ENCODE measurements at regions not wholly inside any gene's neighbourhood (a gene's known extent, or its start where the extent isn't known, plus 50 kb on each side); places are given as distances from the start of the nearest gene placed in this dataset.

- Histone ChIP-seq H3K27me3 (ENCODE audit: insufficient read depth in 3 of 3, low read length in 2 of 3) (no peaks in the 10 kb centered on the region), H3K36me3 (ENCODE audit: insufficient read depth in 1 of 2, low read depth in 1 of 2) (no peaks in the 10 kb centered on the region), H3K4me1 (peaks cover 16% of the 10 kb centered on the region), H3K4me3 (no peak overlapping the region), H3K27ac (no peak overlapping the region), H3K9me3 (no peaks in the 10 kb centered on the region)
- ATAC-seq, result no peak
- intact Hi-C loops (cut with DNase I), result loop anchor here in 1 of 2 donors (5.0 kb wide), 1 partner anchor 47 kb away; no protein-coding TSS in a partner anchor
- no peak for DNase-seq
- TF ChIP-seq CTCF (IDR thresholded peaks at IDR 0.05), result no peak
Observed at GRCh38 chr12:45565590-45565989, 163.9 kb upstream of the ARID2 start.

- Histone ChIP-seq H3K9me3 (no peaks in the 10 kb centered on the region), H3K27ac (no peak overlapping the region), H3K36me3 (ENCODE audit: insufficient read depth in 1 of 2, low read depth in 1 of 2) (no peaks in the 10 kb centered on the region), H3K4me1 (peaks cover 16% of the 10 kb centered on the region), H3K27me3 (ENCODE audit: insufficient read depth in 3 of 3, low read length in 2 of 3) (no peaks in the 10 kb centered on the region), H3K4me3 (no peak overlapping the region)
- 80 to 95% (median 88%) methylated on average over 2 of the region's 2 CpGs for WGBS, 3 donors
- TF ChIP-seq CTCF (IDR thresholded peaks at IDR 0.05), result no peak
- DNase-seq, result no peak
- no peak for ATAC-seq
- intact Hi-C loops (cut with DNase I), result loop anchor here in 1 of 2 donors (5.0 kb wide), 1 partner anchor 46 kb away; no protein-coding TSS in a partner anchor
Observed at GRCh38 chr12:45566257-45566656, 163.2 kb upstream of the ARID2 start.

GRCh38 chr12:45568808-45569207 is 160.7 kb upstream of the ARID2 start:
- peak overlapping the region; percentile 56 for H3K27ac ChIP-seq
- 30 to 43% (median 39%) methylated on average over 4 of the region's 4 CpGs for WGBS, 3 donors
- no peaks in the 10 kb centered on the region for H3K9me3 ChIP-seq
- H3K4me1 ChIP-seq, result peaks cover 16% of the 10 kb centered on the region
- no peak for TF ChIP-seq CTCF (IDR thresholded peaks at IDR 0.05)
- H3K4me3 ChIP-seq, result no peak overlapping the region
- intact Hi-C loops (cut with DNase I), result loop anchor here in 1 of 2 donors (5.0 kb wide), 1 partner anchor 43 kb away; no protein-coding TSS in a partner anchor
- H3K27me3 ChIP-seq (ENCODE audit: insufficient read depth in 3 of 3, low read length in 2 of 3), result no peaks in the 10 kb centered on the region
- no peaks in the 10 kb centered on the region for H3K36me3 ChIP-seq (ENCODE audit: insufficient read depth in 1 of 2, low read depth in 1 of 2)
- no peak for DNase-seq
- ATAC-seq, result peak; percentile 75 to 98 (median 90)

GRCh38 chr12:45570501-45570900 is 159.0 kb upstream of the ARID2 start:
- ATAC-seq (no peak), DNase-seq (no peak)
- intact Hi-C loops (cut with DNase I), result no loop called here
- H3K27ac ChIP-seq, result no peak overlapping the region
- TF ChIP-seq CTCF (IDR thresholded peaks at IDR 0.05), result no peak
- H3K36me3 ChIP-seq (ENCODE audit: insufficient read depth in 1 of 2, low read depth in 1 of 2), result no peaks in the 10 kb centered on the region
- peaks cover 0 to 2% (median 0%) of the 10 kb centered on the region in 3 donors for H3K27me3 ChIP-seq (ENCODE audit: insufficient read depth in 3 of 3, low read length in 2 of 3)
- H3K4me1 ChIP-seq, result peaks cover 16% of the 10 kb centered on the region
- 88 to 95% (median 92%) methylated on average over 1 of the region's 1 CpG for WGBS, 3 donors
- no peak overlapping the region for H3K4me3 ChIP-seq
- no peaks in the 10 kb centered on the region for H3K9me3 ChIP-seq

GRCh38 chr12:45572114-45572513 is 157.4 kb upstream of the ARID2 start:
- no peak for ATAC-seq
- Histone ChIP-seq H3K9me3 (no peaks in the 10 kb centered on the region), H3K4me3 (no peak overlapping the region), H3K27ac (no peak overlapping the region), H3K4me1 (peaks cover 16% of the 10 kb centered on the region), H3K27me3 (ENCODE audit: insufficient read depth in 3 of 3, low read length in 2 of 3) (peaks cover 0 to 2% (median 0%) of the 10 kb centered on the region in 3 donors), H3K36me3 (ENCODE audit: insufficient read depth in 1 of 2, low read depth in 1 of 2) (no peaks in the 10 kb centered on the region)
- DNase-seq, result no peak
- intact Hi-C loops (cut with DNase I), result no loop called here
- TF ChIP-seq CTCF (IDR thresholded peaks at IDR 0.05), result no peak
- 96 to 98% (median 96%) methylated on average over 1 of the region's 1 CpG for WGBS, 3 donors
